H1 (cell line): ENCODE measurements at regions not wholly inside any gene's neighbourhood (a gene's known extent, or its start where the extent isn't known, plus 50 kb on each side); places are given as distances from the start of the nearest gene placed in this dataset.

Source experiments
- CTCF ChIA-PET: fragments of 300-600 bp; sonication (Branson Sonifier 250); formaldehyde crosslinking; loops from one replicate; lab custom pipeline; 2021; ENCODE audit not compliant: partially characterized antibody; lab: Charles Lee
- POLR2A ChIA-PET: fragments of 300-600 bp; sonication (Branson Sonifier 250); formaldehyde crosslinking; loops from one replicate; lab custom pipeline; 2021; ENCODE audit warnings: inconsistent platforms; ENCODE audit not compliant: partially characterized antibody; lab: Charles Lee
- DNase-seq, 2 experiments: peaks; one replicate each; pipeline versions ENCODE4 v3.0.0 to v3.0.0-alpha.2; 2010 to 2022; ENCODE audit warnings: low spot score in 2 of 2, low read depth in 1 of 2, mixed read lengths in 1 of 2
- FAIRE-seq: peaks from 2 replicates; lab custom pipeline; 2011; peaks lifted over from hg19 to GRCh38; lab: Jason Lieb, UNC
- H2AFZ ChIP-seq: 2 replicates; pipeline ENCODE4 v1.8.1; 2012; ENCODE audit warnings: low read length, inconsistent platforms
- H2AK5ac ChIP-seq: 2 replicates; pipeline ENCODE4 v1.6.1; 2013; ENCODE audit warnings: low read depth, low read length
- H2BK120ac ChIP-seq: replicated peaks from 2 replicates; pipeline ENCODE3; 2013; ENCODE audit warnings: low read depth, low read length, inconsistent platforms
- H2BK12ac ChIP-seq: 2 replicates; pipeline ENCODE4 v1.6.1; 2013; ENCODE audit warnings: low read depth, low read length
- H2BK15ac ChIP-seq: 2 replicates; pipeline ENCODE4 v1.6.1; 2013; ENCODE audit warnings: low read length
- H2BK20ac ChIP-seq: 2 replicates; pipeline ENCODE4 v1.6.1; 2013; ENCODE audit warnings: low read length
- H2BK5ac ChIP-seq: 2 replicates; pipeline ENCODE4 v1.6.1; 2013; ENCODE audit warnings: low read depth, low read length
- H3K14ac ChIP-seq: 2 replicates; pipeline ENCODE4 v1.6.1; 2013; ENCODE audit warnings: inconsistent platforms; ENCODE audit not compliant: insufficient read length
- H3K18ac ChIP-seq: 2 replicates; pipeline ENCODE4 v1.6.1; 2013; ENCODE audit warnings: low read length; ENCODE audit errors: extremely low read depth
- H3K23ac ChIP-seq: 2 replicates; pipeline ENCODE4 v1.6.1; 2013; ENCODE audit warnings: inconsistent platforms; ENCODE audit not compliant: insufficient read length
- H3K23me2 ChIP-seq: 2 replicates; pipeline ENCODE4 v1.6.1; 2013; ENCODE audit warnings: low read depth, low read length
- H3K27ac ChIP-seq: 2 replicates; pipeline ENCODE4 v1.6.1; 2011; ENCODE audit warnings: low read depth, low read length, inconsistent platforms
- H3K27me3 ChIP-seq, 4 experiments: replicated peaks in 1 of 4; 1 replicate in 1 of 4; 2 replicates in 3 of 4; pipeline versions ENCODE4 v1.6.1 to v1.8.1; 2011 to 2013; ENCODE audit warnings: low read length in 3 of 4, mild to moderate bottlenecking in 3 of 4, inconsistent platforms in 2 of 4, mixed read lengths in 2 of 4, moderate library complexity in 1 of 4; ENCODE audit not compliant: control insufficient read depth in 3 of 4, insufficient read depth in 3 of 4; ENCODE audit errors: extremely low read depth in 1 of 4
- H3K36me3 ChIP-seq, 4 experiments: 2 replicates each; pipeline versions ENCODE4 v1.6.1 to v1.8.1; 2011 to 2013; ENCODE audit warnings: mild to moderate bottlenecking in 4 of 4, low read length in 3 of 4, moderate library complexity in 2 of 4, control low read depth in 1 of 4, inconsistent platforms in 1 of 4; ENCODE audit not compliant: insufficient read depth in 4 of 4, control insufficient read depth in 2 of 4
- H3K4ac ChIP-seq: replicated peaks from 2 replicates; pipeline ENCODE3; 2013; ENCODE audit warnings: low read length, low read depth, mixed read lengths, inconsistent platforms; ENCODE audit not compliant: insufficient read length
- H3K4me1 ChIP-seq, 4 experiments: replicated peaks in 1 of 4; 1 replicate in 1 of 4; 2 replicates in 3 of 4; pipeline versions ENCODE4 v1.6.1 to v1.8.1; 2011 to 2013; ENCODE audit warnings: low read length in 3 of 4, inconsistent platforms in 2 of 4, mixed read lengths in 1 of 4; ENCODE audit not compliant: insufficient read depth in 4 of 4, control insufficient read depth in 3 of 4
- H3K4me2 ChIP-seq, 2 experiments: 2 replicates each; pipeline versions ENCODE4 v1.6.1 to v1.8.1; 2011 to 2013; ENCODE audit warnings: low read depth in 2 of 2, low read length in 2 of 2, control low read depth in 1 of 2, inconsistent platforms in 1 of 2, mild to moderate bottlenecking in 1 of 2; ENCODE audit not compliant: insufficient read depth in 1 of 2
- H3K4me3 ChIP-seq, 4 experiments: fragments of 200-600, 300-600 bp in 1 of 4; sonication (generic), shearing (Covaris generic), sonication (Bioruptor Twin) in 1 of 4; 2 replicates each; pipeline versions ENCODE4 v1.5.1 to v1.8.1; 2011 to 2016; ENCODE audit warnings: low read length in 4 of 4, low read depth in 3 of 4, control low read depth in 2 of 4, inconsistent platforms in 2 of 4, mild to moderate bottlenecking in 2 of 4, mixed read lengths in 1 of 4, moderate library complexity in 1 of 4; ENCODE audit not compliant: insufficient read depth in 2 of 4; ENCODE audit errors: extremely low read depth in 1 of 4
- H3K56ac ChIP-seq: replicated peaks from 2 replicates; pipeline ENCODE3; 2013; ENCODE audit warnings: low read depth, mild to moderate bottlenecking, mixed read lengths, low read length, inconsistent platforms; ENCODE audit not compliant: insufficient read length
- H3K79me1 ChIP-seq: 2 replicates; pipeline ENCODE4 v1.6.1; 2013; ENCODE audit warnings: low read depth, low read length, control low read depth
- H3K79me2 ChIP-seq, 2 experiments: 2 replicates each; pipeline versions ENCODE4 v1.6.1 to v1.8.1; 2012 to 2013; ENCODE audit warnings: low read length in 2 of 2, mild to moderate bottlenecking in 2 of 2, inconsistent platforms in 1 of 2; ENCODE audit not compliant: insufficient read depth in 2 of 2, control insufficient read depth in 1 of 2
- H3K9ac ChIP-seq, 4 experiments: replicated peaks in 1 of 4; 1 replicate in 1 of 4; 2 replicates in 3 of 4; pipeline versions ENCODE4 v1.6.1 to v1.8.1; 2011 to 2013; ENCODE audit warnings: low read depth in 3 of 4, low read length in 3 of 4, control low read depth in 2 of 4, mild to moderate bottlenecking in 2 of 4, moderate library complexity in 2 of 4, inconsistent platforms in 1 of 4; ENCODE audit errors: extremely low read depth in 1 of 4
- H3K9me3 ChIP-seq, 2 experiments: 2 replicates each; pipeline versions ENCODE4 v1.6.1 to v1.8.1; 2012 to 2013; ENCODE audit warnings: mild to moderate bottlenecking in 2 of 2, moderate library complexity in 2 of 2, control low read depth in 1 of 2, inconsistent platforms in 1 of 2, low read depth in 1 of 2, low read length in 1 of 2, mixed read lengths in 1 of 2; ENCODE audit not compliant: insufficient read depth in 2 of 2
- H4K20me1 ChIP-seq, 2 experiments: replicated peaks in 1 of 2; 2 replicates each; pipeline versions ENCODE3 to v1.8.1; 2011 to 2013; ENCODE audit warnings: inconsistent platforms in 2 of 2, low read length in 2 of 2, mild to moderate bottlenecking in 1 of 2; ENCODE audit not compliant: insufficient read depth in 2 of 2, control insufficient read depth in 1 of 2
- H4K5ac ChIP-seq: 2 replicates; pipeline ENCODE4 v1.6.1; 2013; ENCODE audit warnings: low read length, low read depth, mixed read lengths, inconsistent platforms; ENCODE audit not compliant: insufficient read length
- H4K8ac ChIP-seq: 2 replicates; pipeline ENCODE4 v1.8.0; 2013; ENCODE audit warnings: mild to moderate bottlenecking, moderate library complexity, low read length, inconsistent platforms; ENCODE audit not compliant: insufficient read depth; ENCODE audit errors: extremely low read depth
- H4K91ac ChIP-seq: replicated peaks from 2 replicates; pipeline ENCODE3; 2013; ENCODE audit warnings: low read length, mixed read lengths, inconsistent platforms; ENCODE audit not compliant: insufficient read length
- WGBS, 2 experiments: shearing (Covaris generic) in 1 of 2; methylation state at CpG; one replicate each; pipeline versions ENCODE4 v1.1.6 to v1.1.7; 2013 to 2015; ENCODE audit warnings: low lambda C conversion rate in 2 of 2, mixed read lengths in 2 of 2, inconsistent platforms in 1 of 2, low coverage in 1 of 2, missing lambda C conversion rate in 1 of 2; ENCODE audit not compliant: insufficient replicate concordance in 2 of 2, insufficient coverage in 1 of 2, insufficient read length in 1 of 2; ENCODE audit errors: extremely low coverage in 1 of 2, missing lambda C conversion rate in 1 of 2; 5-methylcytosine and 5-hydroxymethylcytosine counted together
- TF ChIP-seq, protein P1 (sequence below): fragments of 300-600 bp; sonication (generic); IDR thresholded peaks from 2 replicates; pipeline ENCODE4 v1.7.1; 2012; ENCODE audit warnings: low read length, moderate library complexity, mild to moderate bottlenecking, inconsistent platforms; ENCODE audit not compliant: insufficient replicate concordance

DNA sequence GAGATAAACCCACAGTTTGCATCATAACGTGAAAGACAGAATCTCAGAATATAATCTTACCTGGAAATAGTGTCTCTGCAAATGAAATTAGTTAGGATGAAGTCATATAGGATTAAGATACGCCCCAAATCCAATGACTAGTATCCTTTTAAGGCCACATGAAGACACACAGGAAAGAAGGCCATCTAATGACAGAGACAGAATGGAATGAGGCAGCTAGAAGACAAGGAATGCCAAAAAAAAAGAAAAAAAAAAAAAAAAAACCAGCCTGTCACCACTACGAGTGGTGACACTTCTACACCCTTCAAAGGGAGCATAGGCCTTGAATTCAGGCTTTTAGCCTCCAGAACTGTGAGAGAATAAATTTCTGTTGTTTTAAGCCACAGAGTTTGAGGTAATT, 82.9 kb downstream of the HYCC1 start:
- H4K8ac ChIP-seq, result no peak overlapping the region
- 84% methylated on average over 3 of the region's 3 CpGs; no CpG with 5 or more reads in 1 of the 2 experiments for WGBS, 2 experiments
- no peak overlapping the region for H4K91ac ChIP-seq
- no peak overlapping the region for H3K4ac ChIP-seq
- H3K4me1 ChIP-seq, result no peaks in the 10 kb centered on the region
- H4K5ac ChIP-seq, result no peak overlapping the region
- ChIA-PET POLR2A (no interaction called here), CTCF (no interaction called here)
- H3K14ac ChIP-seq, result no peak overlapping the region
- FAIRE-seq, result no peak
- no peaks in the 10 kb centered on the region for H3K79me2 ChIP-seq
- no peaks in the 10 kb centered on the region for H3K23me2 ChIP-seq
- H3K9ac ChIP-seq, result no peak overlapping the region
- H3K9me3 ChIP-seq, result 0 out of 4 replicates have a peak, but pooled peaks cover 0 to 3% of the 10 kb centered on the region in 2 experiments
- H2BK15ac ChIP-seq, result no peak overlapping the region
- no peak overlapping the region for H2AFZ ChIP-seq
- no peaks in the 10 kb centered on the region for H3K27me3 ChIP-seq
- no peak overlapping the region for H2BK120ac ChIP-seq
- H3K4me2 ChIP-seq, result no peak overlapping the region
- no peak overlapping the region for H3K4me3 ChIP-seq
- no peak overlapping the region for H3K56ac ChIP-seq
- H3K36me3 ChIP-seq, result no peaks in the 10 kb centered on the region
- H2AK5ac ChIP-seq, result no peak overlapping the region
- no peak for DNase-seq
- no peak overlapping the region for H3K18ac ChIP-seq
- H4K20me1 ChIP-seq, result no peaks in the 10 kb centered on the region
- no peak overlapping the region for H2BK12ac ChIP-seq
- no peak overlapping the region for H3K23ac ChIP-seq
- H2BK5ac ChIP-seq, result no peak overlapping the region
- H2BK20ac ChIP-seq, result no peak overlapping the region
- no peaks in the 10 kb centered on the region for H3K79me1 ChIP-seq
- no peak overlapping the region for H3K27ac ChIP-seq
- TF ChIP-seq, protein P1, sequence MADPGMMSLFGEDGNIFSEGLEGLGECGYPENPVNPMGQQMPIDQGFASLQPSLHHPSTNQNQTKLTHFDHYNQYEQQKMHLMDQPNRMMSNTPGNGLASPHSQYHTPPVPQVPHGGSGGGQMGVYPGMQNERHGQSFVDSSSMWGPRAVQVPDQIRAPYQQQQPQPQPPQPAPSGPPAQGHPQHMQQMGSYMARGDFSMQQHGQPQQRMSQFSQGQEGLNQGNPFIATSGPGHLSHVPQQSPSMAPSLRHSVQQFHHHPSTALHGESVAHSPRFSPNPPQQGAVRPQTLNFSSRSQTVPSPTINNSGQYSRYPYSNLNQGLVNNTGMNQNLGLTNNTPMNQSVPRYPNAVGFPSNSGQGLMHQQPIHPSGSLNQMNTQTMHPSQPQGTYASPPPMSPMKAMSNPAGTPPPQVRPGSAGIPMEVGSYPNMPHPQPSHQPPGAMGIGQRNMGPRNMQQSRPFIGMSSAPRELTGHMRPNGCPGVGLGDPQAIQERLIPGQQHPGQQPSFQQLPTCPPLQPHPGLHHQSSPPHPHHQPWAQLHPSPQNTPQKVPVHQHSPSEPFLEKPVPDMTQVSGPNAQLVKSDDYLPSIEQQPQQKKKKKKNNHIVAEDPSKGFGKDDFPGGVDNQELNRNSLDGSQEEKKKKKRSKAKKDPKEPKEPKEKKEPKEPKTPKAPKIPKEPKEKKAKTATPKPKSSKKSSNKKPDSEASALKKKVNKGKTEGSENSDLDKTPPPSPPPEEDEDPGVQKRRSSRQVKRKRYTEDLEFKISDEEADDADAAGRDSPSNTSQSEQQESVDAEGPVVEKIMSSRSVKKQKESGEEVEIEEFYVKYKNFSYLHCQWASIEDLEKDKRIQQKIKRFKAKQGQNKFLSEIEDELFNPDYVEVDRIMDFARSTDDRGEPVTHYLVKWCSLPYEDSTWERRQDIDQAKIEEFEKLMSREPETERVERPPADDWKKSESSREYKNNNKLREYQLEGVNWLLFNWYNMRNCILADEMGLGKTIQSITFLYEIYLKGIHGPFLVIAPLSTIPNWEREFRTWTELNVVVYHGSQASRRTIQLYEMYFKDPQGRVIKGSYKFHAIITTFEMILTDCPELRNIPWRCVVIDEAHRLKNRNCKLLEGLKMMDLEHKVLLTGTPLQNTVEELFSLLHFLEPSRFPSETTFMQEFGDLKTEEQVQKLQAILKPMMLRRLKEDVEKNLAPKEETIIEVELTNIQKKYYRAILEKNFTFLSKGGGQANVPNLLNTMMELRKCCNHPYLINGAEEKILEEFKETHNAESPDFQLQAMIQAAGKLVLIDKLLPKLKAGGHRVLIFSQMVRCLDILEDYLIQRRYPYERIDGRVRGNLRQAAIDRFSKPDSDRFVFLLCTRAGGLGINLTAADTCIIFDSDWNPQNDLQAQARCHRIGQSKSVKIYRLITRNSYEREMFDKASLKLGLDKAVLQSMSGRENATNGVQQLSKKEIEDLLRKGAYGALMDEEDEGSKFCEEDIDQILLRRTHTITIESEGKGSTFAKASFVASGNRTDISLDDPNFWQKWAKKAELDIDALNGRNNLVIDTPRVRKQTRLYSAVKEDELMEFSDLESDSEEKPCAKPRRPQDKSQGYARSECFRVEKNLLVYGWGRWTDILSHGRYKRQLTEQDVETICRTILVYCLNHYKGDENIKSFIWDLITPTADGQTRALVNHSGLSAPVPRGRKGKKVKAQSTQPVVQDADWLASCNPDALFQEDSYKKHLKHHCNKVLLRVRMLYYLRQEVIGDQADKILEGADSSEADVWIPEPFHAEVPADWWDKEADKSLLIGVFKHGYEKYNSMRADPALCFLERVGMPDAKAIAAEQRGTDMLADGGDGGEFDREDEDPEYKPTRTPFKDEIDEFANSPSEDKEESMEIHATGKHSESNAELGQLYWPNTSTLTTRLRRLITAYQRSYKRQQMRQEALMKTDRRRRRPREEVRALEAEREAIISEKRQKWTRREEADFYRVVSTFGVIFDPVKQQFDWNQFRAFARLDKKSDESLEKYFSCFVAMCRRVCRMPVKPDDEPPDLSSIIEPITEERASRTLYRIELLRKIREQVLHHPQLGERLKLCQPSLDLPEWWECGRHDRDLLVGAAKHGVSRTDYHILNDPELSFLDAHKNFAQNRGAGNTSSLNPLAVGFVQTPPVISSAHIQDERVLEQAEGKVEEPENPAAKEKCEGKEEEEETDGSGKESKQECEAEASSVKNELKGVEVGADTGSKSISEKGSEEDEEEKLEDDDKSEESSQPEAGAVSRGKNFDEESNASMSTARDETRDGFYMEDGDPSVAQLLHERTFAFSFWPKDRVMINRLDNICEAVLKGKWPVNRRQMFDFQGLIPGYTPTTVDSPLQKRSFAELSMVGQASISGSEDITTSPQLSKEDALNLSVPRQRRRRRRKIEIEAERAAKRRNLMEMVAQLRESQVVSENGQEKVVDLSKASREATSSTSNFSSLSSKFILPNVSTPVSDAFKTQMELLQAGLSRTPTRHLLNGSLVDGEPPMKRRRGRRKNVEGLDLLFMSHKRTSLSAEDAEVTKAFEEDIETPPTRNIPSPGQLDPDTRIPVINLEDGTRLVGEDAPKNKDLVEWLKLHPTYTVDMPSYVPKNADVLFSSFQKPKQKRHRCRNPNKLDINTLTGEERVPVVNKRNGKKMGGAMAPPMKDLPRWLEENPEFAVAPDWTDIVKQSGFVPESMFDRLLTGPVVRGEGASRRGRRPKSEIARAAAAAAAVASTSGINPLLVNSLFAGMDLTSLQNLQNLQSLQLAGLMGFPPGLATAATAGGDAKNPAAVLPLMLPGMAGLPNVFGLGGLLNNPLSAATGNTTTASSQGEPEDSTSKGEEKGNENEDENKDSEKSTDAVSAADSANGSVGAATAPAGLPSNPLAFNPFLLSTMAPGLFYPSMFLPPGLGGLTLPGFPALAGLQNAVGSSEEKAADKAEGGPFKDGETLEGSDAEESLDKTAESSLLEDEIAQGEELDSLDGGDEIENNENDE, result no peak
